Testis (tissue), 2 donors: ENCODE measurements at regions not wholly inside any gene's neighbourhood (a gene's known extent, or its start where the extent isn't known, plus 50 kb on each side); places are given as distances from the start of the nearest gene placed in this dataset.

Experiments
- DNase-seq: peaks from one replicate; pipeline ENCODE4 v3.0.0-alpha.2; 2019
- H3K27ac ChIP-seq, 2 donors: fragments of 200-600 bp; sonication (generic); one replicate each; pipeline ENCODE4 v1.5.1; 2019
- H3K27me3 ChIP-seq: fragments of 200-600 bp; sonication (generic); one replicate; pipeline ENCODE4 v1.5.1; 2019
- H3K36me3 ChIP-seq: fragments of 200-600 bp; sonication (generic); one replicate; pipeline ENCODE4 v1.5.1; 2017; ENCODE audit warnings: low read depth; ENCODE audit errors: missing control alignments
- H3K4me1 ChIP-seq: fragments of 200-600 bp; sonication (generic); one replicate; pipeline ENCODE4 v1.5.1; 2019
- H3K4me3 ChIP-seq, 2 donors: fragments of 200-600 bp; sonication (generic); one replicate each; pipeline ENCODE4 v1.5.1; 2017 to 2019
- H3K9me3 ChIP-seq: fragments of 200-600 bp; sonication (generic); one replicate; pipeline ENCODE4 v1.5.1; 2017
- POLR2A ChIP-seq: fragments of 450-650 bp; IDR thresholded peaks from one replicate; pipeline ENCODE4 v1.6.1; 2017; ENCODE audit warnings: antibody characterized with exemption, mild to moderate bottlenecking, moderate library complexity
- WGBS, 2 donors: methylation state at CpG; one replicate each; pipeline ENCODE4 v1.1.5; 2018; 5-methylcytosine and 5-hydroxymethylcytosine counted together
- intact Hi-C: fragments of 100-400 bp; cut with DNase I; formaldehyde crosslinking; loops from one replicate; pipeline ENCODE4 v1.15.1; 2023; ENCODE audit warnings: low total_unique reads
- TF ChIP-seq, protein P1 (sequence below), 3 experiments: fragments of 450-650 bp in 2 of 3; fragments of 200-600 bp in 1 of 3; sonication (generic) in 1 of 3; IDR thresholded peaks; one replicate each; pipeline ENCODE4 v1.5.1; 2016 to 2019; ENCODE audit warnings: antibody characterized with exemption in 3 of 3, mild to moderate bottlenecking in 2 of 3, moderate library complexity in 1 of 3

DNA sequence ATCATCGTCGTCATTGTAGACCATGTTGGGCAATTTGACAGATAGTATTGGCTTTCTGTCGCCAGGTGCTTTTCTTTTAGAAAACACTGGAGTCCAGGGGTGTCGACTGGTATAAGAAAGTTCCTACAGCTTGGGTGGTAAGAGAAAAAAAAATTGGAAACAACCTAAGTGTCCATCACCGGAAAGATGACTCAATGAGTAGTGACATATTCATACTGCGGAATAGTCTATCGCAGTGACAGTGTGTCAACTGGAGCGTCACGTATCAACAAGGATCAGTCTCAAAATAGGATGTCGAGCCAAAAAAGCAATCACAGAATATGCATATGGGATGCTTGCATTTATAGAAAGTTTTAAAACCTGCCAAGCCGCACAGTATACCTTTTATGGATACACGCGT is 157.6 kb downstream of the MN1 start:
- Histone ChIP-seq H3K27me3 (no peaks in the 10 kb centered on the region), H3K27ac (no peak overlapping the region), H3K36me3 (no peaks in the 10 kb centered on the region), H3K4me1 (no peaks in the 10 kb centered on the region), H3K4me3 (no peak overlapping the region), H3K9me3 (no peaks in the 10 kb centered on the region)
- 95% methylated on average over 13 of the region's 13 CpGs for WGBS, 2 donors
- intact Hi-C loops, result no loop called here
- no peak for DNase-seq
- TF ChIP-seq, protein P1, sequence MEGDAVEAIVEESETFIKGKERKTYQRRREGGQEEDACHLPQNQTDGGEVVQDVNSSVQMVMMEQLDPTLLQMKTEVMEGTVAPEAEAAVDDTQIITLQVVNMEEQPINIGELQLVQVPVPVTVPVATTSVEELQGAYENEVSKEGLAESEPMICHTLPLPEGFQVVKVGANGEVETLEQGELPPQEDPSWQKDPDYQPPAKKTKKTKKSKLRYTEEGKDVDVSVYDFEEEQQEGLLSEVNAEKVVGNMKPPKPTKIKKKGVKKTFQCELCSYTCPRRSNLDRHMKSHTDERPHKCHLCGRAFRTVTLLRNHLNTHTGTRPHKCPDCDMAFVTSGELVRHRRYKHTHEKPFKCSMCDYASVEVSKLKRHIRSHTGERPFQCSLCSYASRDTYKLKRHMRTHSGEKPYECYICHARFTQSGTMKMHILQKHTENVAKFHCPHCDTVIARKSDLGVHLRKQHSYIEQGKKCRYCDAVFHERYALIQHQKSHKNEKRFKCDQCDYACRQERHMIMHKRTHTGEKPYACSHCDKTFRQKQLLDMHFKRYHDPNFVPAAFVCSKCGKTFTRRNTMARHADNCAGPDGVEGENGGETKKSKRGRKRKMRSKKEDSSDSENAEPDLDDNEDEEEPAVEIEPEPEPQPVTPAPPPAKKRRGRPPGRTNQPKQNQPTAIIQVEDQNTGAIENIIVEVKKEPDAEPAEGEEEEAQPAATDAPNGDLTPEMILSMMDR (IDR thresholded peaks at IDR 0.05), result no peak
- no peak for TF ChIP-seq POLR2A

DNA sequence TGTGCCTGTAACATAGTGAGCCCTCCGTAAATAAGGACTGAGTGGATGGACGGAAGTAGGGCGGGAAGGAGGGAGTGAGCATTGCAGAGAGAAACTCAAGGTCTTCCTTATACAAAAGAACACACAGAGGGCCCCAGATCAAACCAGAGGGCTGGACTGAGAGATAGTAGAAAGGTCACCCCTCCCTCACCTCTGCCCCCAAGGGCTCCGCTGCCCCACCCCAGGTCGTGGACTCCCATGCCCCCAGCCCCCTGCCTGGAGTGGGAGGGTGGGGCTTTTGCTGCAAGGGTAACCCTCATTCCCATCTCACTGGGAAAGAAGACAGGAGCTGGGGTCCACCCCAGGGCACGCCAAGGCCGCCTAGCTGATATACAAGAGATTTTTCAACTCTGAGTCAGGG is 157.0 kb downstream of the MN1 start:
- H3K27me3 ChIP-seq, result no peaks in the 10 kb centered on the region
- TF ChIP-seq, protein P1 (IDR thresholded peaks at IDR 0.05), result no peak
- no peak for TF ChIP-seq POLR2A
- H3K4me3 ChIP-seq, result no peak overlapping the region
- WGBS, 2 donors, result 65 to 72% methylated on average over 7 of the region's 7 CpGs
- H3K36me3 ChIP-seq, result no peaks in the 10 kb centered on the region
- intact Hi-C loops, result no loop called here
- no peaks in the 10 kb centered on the region for H3K9me3 ChIP-seq
- H3K4me1 ChIP-seq, result no peaks in the 10 kb centered on the region
- no peak overlapping the region for H3K27ac ChIP-seq
- no peak for DNase-seq

DNA sequence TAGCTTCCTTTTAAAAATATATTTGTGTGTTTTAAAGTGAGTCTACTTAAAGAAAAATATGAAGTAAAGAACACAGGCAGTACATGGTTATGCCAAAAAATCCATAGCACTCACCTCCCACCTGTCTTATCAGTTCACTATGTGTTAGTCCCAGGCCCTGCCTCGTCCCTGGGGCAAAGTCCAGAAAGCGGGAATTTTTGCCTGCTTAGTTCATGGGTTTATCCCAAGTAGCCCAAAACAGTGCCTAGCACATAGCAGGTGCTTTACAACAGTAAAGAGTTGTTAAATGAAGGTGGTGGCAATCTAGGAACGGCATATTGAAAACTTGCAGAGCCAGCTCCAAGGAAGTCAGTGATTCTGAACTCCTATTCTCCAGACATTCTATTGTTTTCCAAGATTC is 154.0 kb downstream of the MN1 start:
- intact Hi-C loops, result no loop called here
- no peak overlapping the region for H3K4me3 ChIP-seq
- no peak for DNase-seq
- TF ChIP-seq, protein P1 (IDR thresholded peaks at IDR 0.05), result no peak
- no peak for TF ChIP-seq POLR2A
- 77 to 88% methylated on average over 3 of the region's 3 CpGs for WGBS, 2 donors
- no peaks in the 10 kb centered on the region for H3K36me3 ChIP-seq
- H3K27me3 ChIP-seq, result no peaks in the 10 kb centered on the region
- no peak overlapping the region for H3K27ac ChIP-seq
- peaks cover 6% of the 10 kb centered on the region for H3K4me1 ChIP-seq
- H3K9me3 ChIP-seq, result no peaks in the 10 kb centered on the region

DNA sequence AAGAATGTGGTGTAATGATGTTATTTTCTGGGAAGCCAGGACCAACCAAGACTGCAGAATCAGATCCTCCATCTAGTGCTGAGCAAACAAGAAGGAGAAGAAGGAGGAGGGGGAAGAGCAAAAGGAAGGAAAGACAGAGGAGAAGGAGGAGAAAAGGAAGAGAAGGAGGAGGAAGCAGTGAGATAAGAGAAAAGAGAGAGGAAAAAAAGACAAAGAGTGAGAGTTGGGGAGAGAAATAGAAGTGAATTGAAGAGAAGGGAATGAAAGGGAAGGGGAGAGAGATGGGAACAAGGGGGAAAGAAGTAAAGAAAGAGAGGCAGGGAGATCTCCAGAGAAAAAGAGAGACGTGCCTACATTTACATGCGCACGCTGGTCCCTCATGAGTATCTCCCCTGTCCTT is 153.5 kb downstream of the MN1 start:
- Histone ChIP-seq H3K4me3 (no peak overlapping the region), H3K9me3 (no peaks in the 10 kb centered on the region), H3K27me3 (no peaks in the 10 kb centered on the region), H3K4me1 (peaks cover 6% of the 10 kb centered on the region), H3K27ac (no peak overlapping the region), H3K36me3 (no peaks in the 10 kb centered on the region)
- TF ChIP-seq POLR2A, result no peak
- TF ChIP-seq, protein P1 (IDR thresholded peaks at IDR 0.05), result no peak
- WGBS, 2 donors, result 92 to 96% methylated on average over 3 of the region's 3 CpGs
- no peak for DNase-seq
- intact Hi-C loops, result no loop called here

DNA sequence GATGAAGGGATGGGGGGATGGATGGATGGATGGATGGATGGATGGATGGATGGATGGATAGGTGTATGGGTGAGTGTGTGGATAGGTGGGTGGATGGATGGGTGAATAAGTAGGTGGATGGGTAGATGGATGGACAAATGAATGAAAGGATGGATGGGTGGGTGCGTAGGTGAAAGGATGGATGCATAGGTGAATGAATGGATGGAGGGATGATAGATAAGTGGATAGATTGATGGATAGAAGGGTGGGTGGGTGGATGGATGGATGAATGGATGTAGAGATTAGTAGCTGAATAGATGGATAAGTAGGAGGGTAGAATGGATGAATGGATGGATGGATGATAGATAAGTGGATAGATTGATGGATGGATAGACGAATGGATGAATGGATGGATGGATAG is 152.7 kb downstream of the MN1 start:
- intact Hi-C loops, result no loop called here

More for the DNA sequence above, 152.7 kb downstream of the MN1 start:
- TF ChIP-seq, protein P1 (IDR thresholded peaks at IDR 0.05), result no peak
- TF ChIP-seq POLR2A, result no peak
- Histone ChIP-seq H3K9me3 (no peaks in the 10 kb centered on the region), H3K4me1 (peaks cover 6% of the 10 kb centered on the region), H3K27me3 (no peaks in the 10 kb centered on the region), H3K4me3 (no peak overlapping the region), H3K27ac (no peak overlapping the region), H3K36me3 (no peaks in the 10 kb centered on the region)
- 90 to 94% methylated on average over 2 of the region's 2 CpGs for WGBS, 2 donors
- DNase-seq, result no peak
